Liver (tissue), 3 donors: ENCODE measurements at regions not wholly inside any gene's neighbourhood (a gene's known extent, or its start where the extent isn't known, plus 50 kb on each side); places are given as distances from the start of the nearest gene placed in this dataset.

Experiments used
- EGR1 ChIP-seq, 2 donors: IDR thresholded peaks; 2 replicates each; pipeline ENCODE4 v1.6.1; 2016 to 2018; ENCODE audit warnings: antibody characterized with exemption in 2 of 2, low read depth in 2 of 2
- FOXA1 ChIP-seq: IDR thresholded peaks from 2 replicates; pipeline ENCODE4 v1.6.1; 2016; ENCODE audit warnings: antibody characterized with exemption
- FOXA2 ChIP-seq: IDR thresholded peaks from 2 replicates; pipeline ENCODE4 v1.6.1; 2016; ENCODE audit warnings: antibody characterized with exemption
- GABPA ChIP-seq, 2 donors: IDR thresholded peaks in 1 of 2; conservative IDR thresholded peaks in 1 of 2; 2 replicates each; pipeline ENCODE4 v1.6.1; 2016; ENCODE audit warnings: antibody characterized with exemption in 2 of 2, mild to moderate bottlenecking in 1 of 2, moderate library complexity in 1 of 2
- HNF4G ChIP-seq: IDR thresholded peaks from 2 replicates; pipeline ENCODE4 v1.6.1; 2016; ENCODE audit warnings: antibody characterized with exemption
- JUND ChIP-seq, 2 donors: IDR thresholded peaks; 2 replicates each; pipeline ENCODE4 v1.6.1; 2016; ENCODE audit warnings: antibody characterized with exemption in 2 of 2
- NR2F2 ChIP-seq: IDR thresholded peaks from 2 replicates; pipeline ENCODE4 v1.6.1; 2016; ENCODE audit warnings: antibody characterized with exemption
- RAD21 ChIP-seq, 2 donors: IDR thresholded peaks; 2 replicates each; pipeline ENCODE4 v1.6.1; 2016; ENCODE audit warnings: antibody characterized with exemption in 2 of 2, mild to moderate bottlenecking in 2 of 2
- SP1 ChIP-seq: IDR thresholded peaks from 2 replicates; pipeline ENCODE4 v1.6.1; 2018; ENCODE audit warnings: antibody characterized with exemption, mild to moderate bottlenecking
- YY1 ChIP-seq: IDR thresholded peaks from 2 replicates; pipeline ENCODE4 v1.6.1; 2016; ENCODE audit warnings: antibody characterized with exemption, mild to moderate bottlenecking
- TF ChIP-seq, protein P1 (sequence below): fragments of 150-350 bp; IDR thresholded peaks from 2 replicates; pipeline ENCODE4 v1.5.1; 2017; ENCODE audit warnings: improper control_type of control experiment, low read depth, low read length; ENCODE audit not compliant: missing input control
- TF ChIP-seq, protein P2 (sequence below): IDR thresholded peaks from 2 replicates; pipeline ENCODE4 v1.6.1; 2016; ENCODE audit warnings: antibody characterized with exemption
- TF ChIP-seq, protein P3 (sequence below): IDR thresholded peaks from 2 replicates; pipeline ENCODE4 v1.6.1; 2016; ENCODE audit warnings: antibody characterized with exemption
- donor health status: healthy.
- donor health status: healthy.

DNA sequence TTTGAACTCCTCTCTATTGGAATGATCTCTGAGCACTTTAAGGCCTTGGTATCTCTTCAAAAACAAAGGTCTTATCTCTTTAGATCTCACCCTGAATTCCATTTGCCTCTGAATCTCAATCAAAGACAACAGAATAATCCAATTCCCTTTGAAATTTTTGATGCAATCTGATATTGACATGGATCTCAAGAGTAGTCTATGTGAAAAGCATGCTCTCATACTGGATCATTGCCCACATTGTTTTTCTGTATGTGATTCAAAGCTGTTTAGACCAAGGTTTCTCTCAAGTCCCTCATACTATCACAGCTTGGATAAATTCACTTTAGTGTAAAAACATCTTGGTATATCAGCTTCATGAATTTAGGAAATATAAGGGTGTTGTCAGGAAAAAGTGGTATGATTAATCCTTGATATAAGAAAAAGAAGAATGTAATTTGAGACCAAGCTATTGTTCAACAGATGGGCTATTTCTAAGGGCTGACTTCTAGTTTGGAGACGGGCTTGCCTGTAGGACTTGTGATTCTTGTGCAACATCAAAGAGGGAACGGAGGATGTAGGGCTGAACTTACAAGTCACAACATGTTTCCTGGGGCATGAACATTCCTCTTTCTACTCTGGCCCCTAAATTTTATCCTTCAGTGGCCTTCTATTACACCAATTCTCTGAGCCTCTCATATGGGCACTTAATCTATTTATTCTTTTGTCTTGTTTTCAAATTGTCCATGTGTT, 77.9 kb upstream of the CITED2 start:
- TF ChIP-seq, protein P1, sequence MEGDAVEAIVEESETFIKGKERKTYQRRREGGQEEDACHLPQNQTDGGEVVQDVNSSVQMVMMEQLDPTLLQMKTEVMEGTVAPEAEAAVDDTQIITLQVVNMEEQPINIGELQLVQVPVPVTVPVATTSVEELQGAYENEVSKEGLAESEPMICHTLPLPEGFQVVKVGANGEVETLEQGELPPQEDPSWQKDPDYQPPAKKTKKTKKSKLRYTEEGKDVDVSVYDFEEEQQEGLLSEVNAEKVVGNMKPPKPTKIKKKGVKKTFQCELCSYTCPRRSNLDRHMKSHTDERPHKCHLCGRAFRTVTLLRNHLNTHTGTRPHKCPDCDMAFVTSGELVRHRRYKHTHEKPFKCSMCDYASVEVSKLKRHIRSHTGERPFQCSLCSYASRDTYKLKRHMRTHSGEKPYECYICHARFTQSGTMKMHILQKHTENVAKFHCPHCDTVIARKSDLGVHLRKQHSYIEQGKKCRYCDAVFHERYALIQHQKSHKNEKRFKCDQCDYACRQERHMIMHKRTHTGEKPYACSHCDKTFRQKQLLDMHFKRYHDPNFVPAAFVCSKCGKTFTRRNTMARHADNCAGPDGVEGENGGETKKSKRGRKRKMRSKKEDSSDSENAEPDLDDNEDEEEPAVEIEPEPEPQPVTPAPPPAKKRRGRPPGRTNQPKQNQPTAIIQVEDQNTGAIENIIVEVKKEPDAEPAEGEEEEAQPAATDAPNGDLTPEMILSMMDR = no peak
- TF ChIP-seq FOXA1 (no peak), SP1 (no peak), YY1 (no peak), EGR1 (IDR thresholded peaks at IDR 0.05; ENCODE audit: low read depth in 2 of 2) (no peak), GABPA (IDR thresholded peaks at IDR 0.05 in 1 of 2, conservative IDR thresholded peaks at IDR 0.05 in 1 of 2) (no peak), NR2F2 (no peak), JUND (IDR thresholded peaks at IDR 0.05) (no peak), HNF4G (no peak), RAD21 (IDR thresholded peaks at IDR 0.05) (no peak), FOXA2 (no peak)
- TF ChIP-seq, protein P2, sequence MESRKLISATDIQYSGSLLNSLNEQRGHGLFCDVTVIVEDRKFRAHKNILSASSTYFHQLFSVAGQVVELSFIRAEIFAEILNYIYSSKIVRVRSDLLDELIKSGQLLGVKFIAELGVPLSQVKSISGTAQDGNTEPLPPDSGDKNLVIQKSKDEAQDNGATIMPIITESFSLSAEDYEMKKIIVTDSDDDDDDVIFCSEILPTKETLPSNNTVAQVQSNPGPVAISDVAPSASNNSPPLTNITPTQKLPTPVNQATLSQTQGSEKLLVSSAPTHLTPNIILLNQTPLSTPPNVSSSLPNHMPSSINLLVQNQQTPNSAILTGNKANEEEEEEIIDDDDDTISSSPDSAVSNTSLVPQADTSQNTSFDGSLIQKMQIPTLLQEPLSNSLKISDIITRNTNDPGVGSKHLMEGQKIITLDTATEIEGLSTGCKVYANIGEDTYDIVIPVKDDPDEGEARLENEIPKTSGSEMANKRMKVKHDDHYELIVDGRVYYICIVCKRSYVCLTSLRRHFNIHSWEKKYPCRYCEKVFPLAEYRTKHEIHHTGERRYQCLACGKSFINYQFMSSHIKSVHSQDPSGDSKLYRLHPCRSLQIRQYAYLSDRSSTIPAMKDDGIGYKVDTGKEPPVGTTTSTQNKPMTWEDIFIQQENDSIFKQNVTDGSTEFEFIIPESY = no peak
- TF ChIP-seq, protein P3, sequence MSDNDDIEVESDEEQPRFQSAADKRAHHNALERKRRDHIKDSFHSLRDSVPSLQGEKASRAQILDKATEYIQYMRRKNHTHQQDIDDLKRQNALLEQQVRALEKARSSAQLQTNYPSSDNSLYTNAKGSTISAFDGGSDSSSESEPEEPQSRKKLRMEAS = no peak
